Rectal smooth muscle tissue (tissue), 1 donor: ENCODE measurements at regions not wholly inside any gene's neighbourhood (a gene's known extent, or its start where the extent isn't known, plus 50 kb on each side); places are given as distances from the start of the nearest gene placed in this dataset.
"Not testable (repeated sequence)": the region's sequence is repeated elsewhere in the genome, so short reads cannot be mapped to it uniquely, and the experiment has no call there.

Experiments used
- H3K27ac ChIP-seq: one replicate; pipeline ENCODE4 v1.7.0; 2013; ENCODE audit warnings: low read depth, low read length, inconsistent platforms
- H3K27me3 ChIP-seq: one replicate; pipeline ENCODE4 v1.7.0; 2013; ENCODE audit warnings: low read length; ENCODE audit not compliant: control insufficient read depth, insufficient read depth
- H3K36me3 ChIP-seq: one replicate; pipeline ENCODE4 v1.7.0; 2013; ENCODE audit warnings: low read length; ENCODE audit not compliant: control insufficient read depth, insufficient read depth
- H3K4me1 ChIP-seq: one replicate; pipeline ENCODE4 v1.7.0; 2013; ENCODE audit warnings: low read length; ENCODE audit not compliant: control insufficient read depth, insufficient read depth
- H3K4me3 ChIP-seq: one replicate; pipeline ENCODE4 v1.7.0; 2013; ENCODE audit warnings: low read length
- H3K9ac ChIP-seq: one replicate; pipeline ENCODE4 v1.7.0; 2013; ENCODE audit warnings: low read length

- Histone ChIP-seq H3K4me3 (no peak overlapping the region), H3K4me1 (no peaks in the 10 kb centered on the region), H3K9ac (no peak overlapping the region), H3K36me3 (no peaks in the 10 kb centered on the region), H3K27ac (no peak overlapping the region), H3K27me3 (no peaks in the 10 kb centered on the region)
Measured at GRCh38 chr6:102813489-102814275, 1420.2 kb downstream of the GRIK2 start.

- Histone ChIP-seq H3K27ac (no peak overlapping the region), H3K9ac (no peak overlapping the region), H3K4me1 (no peaks in the 10 kb centered on the region), H3K4me3 (no peak overlapping the region), H3K27me3 (no peaks in the 10 kb centered on the region), H3K36me3 (no peaks in the 10 kb centered on the region)
Measured at GRCh38 chr6:102812242-102812641, 1418.7 kb downstream of the GRIK2 start.

GRCh38 chr6:102808944-102809505 is 1415.5 kb downstream of the GRIK2 start:
- H3K4me1 ChIP-seq, H3K27me3 ChIP-seq, H3K4me3 ChIP-seq, H3K27ac ChIP-seq, H3K36me3 ChIP-seq, H3K9ac ChIP-seq: not testable (repeated sequence)

- H3K27me3 ChIP-seq, result no peaks in the 10 kb centered on the region
- no peak overlapping the region for H3K4me3 ChIP-seq
- no peaks in the 10 kb centered on the region for H3K36me3 ChIP-seq
- H3K9ac ChIP-seq, result no peak overlapping the region
- H3K4me1 ChIP-seq, result no peaks in the 10 kb centered on the region
- H3K27ac ChIP-seq, result no peak overlapping the region
Measured at GRCh38 chr6:102799051-102799450, 1405.5 kb downstream of the GRIK2 start.

- Histone ChIP-seq H3K36me3 (no peaks in the 10 kb centered on the region), H3K4me3 (no peak overlapping the region), H3K4me1 (no peaks in the 10 kb centered on the region), H3K9ac (no peak overlapping the region), H3K27ac (no peak overlapping the region), H3K27me3 (no peaks in the 10 kb centered on the region)
Measured at GRCh38 chr6:102798636-102799035, 1405.1 kb downstream of the GRIK2 start.

GRCh38 chr6:102793752-102794151 is 1400.2 kb downstream of the GRIK2 start:
- no peaks in the 10 kb centered on the region for H3K27me3 ChIP-seq
- H3K27ac ChIP-seq, result no peak overlapping the region
- H3K9ac ChIP-seq, result no peak overlapping the region
- H3K36me3 ChIP-seq, result no peaks in the 10 kb centered on the region
- no peak overlapping the region for H3K4me3 ChIP-seq
- no peaks in the 10 kb centered on the region for H3K4me1 ChIP-seq

GRCh38 chr6:102774326-102774725 is 1380.8 kb downstream of the GRIK2 start:
- Histone ChIP-seq H3K4me1 (no peaks in the 10 kb centered on the region), H3K9ac (no peak overlapping the region), H3K36me3 (no peaks in the 10 kb centered on the region), H3K27me3 (no peaks in the 10 kb centered on the region), H3K27ac (no peak overlapping the region), H3K4me3 (no peak overlapping the region)

- H3K27ac ChIP-seq, result no peak overlapping the region
- H3K4me3 ChIP-seq, result no peak overlapping the region
- no peaks in the 10 kb centered on the region for H3K27me3 ChIP-seq
- no peaks in the 10 kb centered on the region for H3K4me1 ChIP-seq
- no peak overlapping the region for H3K9ac ChIP-seq
- H3K36me3 ChIP-seq, result no peaks in the 10 kb centered on the region
Measured at GRCh38 chr6:102773636-102774035, 1380.1 kb downstream of the GRIK2 start.

- Histone ChIP-seq H3K36me3 (no peaks in the 10 kb centered on the region), H3K27ac (no peak overlapping the region), H3K9ac (no peak overlapping the region), H3K4me1 (no peaks in the 10 kb centered on the region), H3K4me3 (no peak overlapping the region), H3K27me3 (no peaks in the 10 kb centered on the region)
Measured at GRCh38 chr6:102766963-102767362, 1373.5 kb downstream of the GRIK2 start.

GRCh38 chr6:102764317-102764716 is 1370.8 kb downstream of the GRIK2 start:
- no peaks in the 10 kb centered on the region for H3K36me3 ChIP-seq
- no peak overlapping the region for H3K4me3 ChIP-seq
- no peak overlapping the region for H3K9ac ChIP-seq
- no peak overlapping the region for H3K27ac ChIP-seq
- no peaks in the 10 kb centered on the region for H3K27me3 ChIP-seq
- H3K4me1 ChIP-seq, result no peaks in the 10 kb centered on the region

GRCh38 chr6:102763891-102764290 is 1370.4 kb downstream of the GRIK2 start:
- Histone ChIP-seq H3K36me3 (no peaks in the 10 kb centered on the region), H3K4me3 (no peak overlapping the region), H3K9ac (no peak overlapping the region), H3K27me3 (no peaks in the 10 kb centered on the region), H3K27ac (no peak overlapping the region), H3K4me1 (no peaks in the 10 kb centered on the region)

GRCh38 chr6:102761872-102762271 is 1368.4 kb downstream of the GRIK2 start:
- Histone ChIP-seq H3K27me3 (no peaks in the 10 kb centered on the region), H3K27ac (no peak overlapping the region), H3K4me3 (no peak overlapping the region), H3K4me1 (no peaks in the 10 kb centered on the region), H3K36me3 (no peaks in the 10 kb centered on the region), H3K9ac (no peak overlapping the region)

- H3K36me3 ChIP-seq, result no peaks in the 10 kb centered on the region
- no peak overlapping the region for H3K9ac ChIP-seq
- H3K27me3 ChIP-seq, result no peaks in the 10 kb centered on the region
- H3K4me1 ChIP-seq, result no peaks in the 10 kb centered on the region
- H3K27ac ChIP-seq, result no peak overlapping the region
- no peak overlapping the region for H3K4me3 ChIP-seq
Measured at GRCh38 chr6:102759415-102759814, 1365.9 kb downstream of the GRIK2 start.
